ENCODE measurements at regions not wholly inside any gene's neighbourhood (a gene's known extent, or its start where the extent isn't known, plus 50 kb on each side); places are given as distances from the start of the nearest gene placed in this dataset.

- no peak for TF ChIP-seq CTCF (IDR thresholded peaks at IDR 0.05)
- TF ChIP-seq POLR2A (IDR thresholded peaks at IDR 0.05): no peak
Observed at GRCh38 chr4:178553201-178553600, 1111.0 kb upstream of the AGA start.
